ENCODE measurements at regions not wholly inside any gene's neighbourhood (a gene's known extent, or its start where the extent isn't known, plus 50 kb on each side); places are given as distances from the start of the nearest gene placed in this dataset.

GRCh38 chr4:123507376-123507775 lies 110.8 kb downstream of the SPRY1 start:
- TF ChIP-seq CTCF (IDR thresholded peaks at IDR 0.05; ENCODE audit: low read depth, low read length): no peak
- no peak overlapping the region for H3K4me3 ChIP-seq (ENCODE audit: low read depth, low read length)

DNA sequence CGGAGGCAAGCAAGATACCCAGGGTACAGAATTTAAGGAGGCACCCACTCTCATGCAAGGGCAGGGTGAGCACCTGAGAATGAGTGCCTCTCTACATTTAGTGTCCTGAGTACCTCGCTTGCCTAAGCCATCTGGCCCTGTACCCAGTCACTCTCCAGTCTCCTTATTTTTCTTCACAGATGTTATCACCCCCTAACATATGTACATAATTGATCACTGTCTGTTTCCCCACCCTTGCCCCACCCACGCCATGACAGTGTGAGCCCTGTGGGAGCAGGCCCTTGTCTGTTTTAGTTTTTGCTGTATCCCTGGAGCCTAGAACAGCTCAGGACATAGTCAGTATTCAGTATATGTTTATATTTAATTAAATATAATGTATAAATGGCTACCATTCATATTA lies 113.6 kb downstream of the SPRY1 start:
- H3K4me3 ChIP-seq (ENCODE audit: low read depth, low read length): no peak overlapping the region
- TF ChIP-seq CTCF (IDR thresholded peaks at IDR 0.05; ENCODE audit: low read depth, low read length): no peak

DNA sequence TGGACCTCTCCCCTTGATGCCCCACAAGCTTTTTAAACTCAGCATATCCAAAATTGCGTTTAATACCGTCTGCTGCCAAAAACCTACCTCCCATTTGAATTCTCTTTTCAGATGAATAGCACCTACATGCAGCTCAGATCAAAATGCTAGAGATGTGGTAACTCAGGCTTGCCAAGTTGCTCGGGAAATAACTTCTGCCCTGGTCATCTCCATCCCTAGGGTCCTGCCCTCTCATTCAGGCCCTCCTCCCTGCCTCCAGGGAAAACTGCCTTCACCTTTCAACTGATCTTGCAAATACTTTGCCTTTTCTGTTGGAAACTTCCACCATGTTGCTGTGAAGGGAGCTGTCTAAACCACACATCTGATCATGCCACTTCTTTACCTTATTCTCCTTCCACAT lies 114.1 kb downstream of the SPRY1 start:
- no peak overlapping the region for H3K4me3 ChIP-seq (ENCODE audit: low read depth, low read length)
- TF ChIP-seq CTCF (IDR thresholded peaks at IDR 0.05; ENCODE audit: low read depth, low read length): no peak

GRCh38 chr4:123516576-123516975 lies 120.0 kb downstream of the SPRY1 start:
- no peak for TF ChIP-seq CTCF (IDR thresholded peaks at IDR 0.05; ENCODE audit: low read depth, low read length)
- H3K4me3 ChIP-seq (ENCODE audit: low read depth, low read length): no peak overlapping the region

DNA sequence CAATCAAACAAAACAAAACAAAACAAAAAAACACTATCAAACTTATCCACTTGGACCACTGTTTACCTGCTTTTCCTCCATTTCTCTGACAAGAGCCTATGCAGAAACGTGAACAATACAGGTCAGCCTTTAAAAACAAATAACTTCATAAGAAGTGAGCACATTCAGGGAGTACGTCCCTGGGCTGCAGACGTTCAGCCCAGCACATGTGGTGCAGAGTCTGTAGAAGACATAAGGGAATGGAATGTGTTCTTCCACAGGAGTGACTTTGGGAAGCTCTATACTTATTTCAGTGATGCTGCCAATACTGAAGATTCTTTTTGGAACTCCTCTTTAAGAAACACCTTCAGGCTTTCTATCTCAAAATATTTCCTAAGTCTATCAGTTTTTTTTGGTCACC lies 120.6 kb downstream of the SPRY1 start:
- H3K4me3 ChIP-seq (ENCODE audit: low read depth, low read length): no peak overlapping the region
- no peak for TF ChIP-seq CTCF (IDR thresholded peaks at IDR 0.05; ENCODE audit: low read depth, low read length)

DNA sequence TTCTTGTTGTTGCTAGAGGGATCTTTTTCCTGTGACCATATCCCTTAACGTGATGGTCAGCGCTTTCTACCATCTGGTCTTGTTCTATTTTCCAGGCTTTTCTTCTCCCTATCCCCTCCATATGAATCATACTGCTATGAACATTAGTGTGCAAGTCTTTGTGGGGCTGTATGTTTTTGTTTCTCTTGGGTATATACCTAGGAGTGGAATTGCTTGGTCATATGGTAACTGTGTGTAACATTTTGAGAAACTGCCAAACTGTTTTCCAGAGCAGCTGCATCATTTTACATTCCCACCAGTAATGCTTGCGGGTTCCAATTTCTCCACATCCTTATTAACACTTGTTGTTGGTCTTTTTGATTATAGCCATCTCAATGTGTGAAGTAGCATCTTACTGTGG lies 121.4 kb downstream of the SPRY1 start:
- TF ChIP-seq CTCF (IDR thresholded peaks at IDR 0.05; ENCODE audit: low read depth, low read length): no peak
- no peak overlapping the region for H3K4me3 ChIP-seq (ENCODE audit: low read depth, low read length)

DNA sequence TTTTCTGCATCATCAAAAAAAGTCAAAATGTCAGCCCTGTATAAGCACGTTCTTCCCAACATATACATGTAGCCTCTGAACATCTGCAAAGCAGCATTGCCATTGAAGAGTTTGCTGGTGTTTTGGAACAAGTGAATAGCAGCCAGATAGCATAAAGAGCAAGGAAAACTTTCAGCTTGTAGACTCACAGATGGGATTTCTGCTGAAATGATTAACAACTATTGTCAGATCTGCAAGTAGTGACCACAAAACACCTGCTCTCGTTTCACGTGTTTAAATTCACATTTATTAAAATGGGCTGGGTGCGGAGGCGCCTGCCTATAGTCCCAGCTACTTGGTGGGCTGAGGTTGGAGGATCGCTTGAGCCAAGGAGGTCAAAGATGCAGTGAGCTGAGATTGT lies 123.7 kb downstream of the SPRY1 start:
- no peak for TF ChIP-seq CTCF (IDR thresholded peaks at IDR 0.05; ENCODE audit: low read depth, low read length)
- H3K4me3 ChIP-seq (ENCODE audit: low read depth, low read length): no peak overlapping the region
